ENCODE measurements at regions not wholly inside any gene's neighbourhood (a gene's known extent, or its start where the extent isn't known, plus 50 kb on each side); places are given as distances from the start of the nearest gene placed in this dataset.
"Not testable (repeated sequence)": the region's sequence is repeated elsewhere in the genome, so short reads cannot be mapped to it uniquely, and the experiment has no call there.

- no peak overlapping the region for H3K27ac Mint-ChIP-seq
- DNase-seq (ENCODE audit: low spot score) = no peak
- peaks cover 22% of the 10 kb centered on the region for H3K9me3 Mint-ChIP-seq
- H3K36me3 Mint-ChIP-seq = peaks cover 2% of the 10 kb centered on the region; the same call in 1 of the 2 replicates
- no peak overlapping the region for H3K4me3 Mint-ChIP-seq
- H3K27me3 Mint-ChIP-seq (ENCODE audit: low read depth) = no peaks in the 10 kb centered on the region
- peaks cover 17% of the 10 kb centered on the region for H3K4me1 Mint-ChIP-seq
- TF ChIP-seq ZNF121 (CRISPR knock-in tag; IDR thresholded peaks at IDR 0.05) (no peak), KAT7 (CRISPR knock-in tag; IDR thresholded peaks at IDR 0.05; ENCODE audit: borderline replicate concordance) (no peak), FOXP4 (CRISPR knock-in tag; IDR thresholded peaks at IDR 0.05) (no peak), ZNF232 (CRISPR knock-in tag; IDR thresholded peaks at IDR 0.05) (no peak), ZNF396 (CRISPR knock-in tag; IDR thresholded peaks at IDR 0.05; ENCODE audit: borderline replicate concordance) (no peak), ZNF423 (CRISPR knock-in tag; IDR thresholded peaks at IDR 0.05) (no peak), CBFB (CRISPR knock-in tag; IDR thresholded peaks at IDR 0.05; ENCODE audit: low read depth) (no peak), TP53 (CRISPR knock-in tag; IDR thresholded peaks at IDR 0.05) (no peak), SMAD4 (CRISPR knock-in tag; IDR thresholded peaks at IDR 0.05) (no peak), SOX15 (CRISPR knock-in tag; IDR thresholded peaks at IDR 0.05) (no peak), ZNF416 (CRISPR knock-in tag; IDR thresholded peaks at IDR 0.05) (no peak), ZNF532 (CRISPR knock-in tag; IDR thresholded peaks at IDR 0.05; ENCODE audit: borderline replicate concordance) (no peak), NR2C2 (CRISPR knock-in tag; IDR thresholded peaks at IDR 0.05) (no peak), CREB1 (CRISPR knock-in tag; IDR thresholded peaks at IDR 0.05) (no peak), ETV6 (CRISPR knock-in tag; IDR thresholded peaks at IDR 0.05) (no peak)
- TF ChIP-seq, protein P1, sequence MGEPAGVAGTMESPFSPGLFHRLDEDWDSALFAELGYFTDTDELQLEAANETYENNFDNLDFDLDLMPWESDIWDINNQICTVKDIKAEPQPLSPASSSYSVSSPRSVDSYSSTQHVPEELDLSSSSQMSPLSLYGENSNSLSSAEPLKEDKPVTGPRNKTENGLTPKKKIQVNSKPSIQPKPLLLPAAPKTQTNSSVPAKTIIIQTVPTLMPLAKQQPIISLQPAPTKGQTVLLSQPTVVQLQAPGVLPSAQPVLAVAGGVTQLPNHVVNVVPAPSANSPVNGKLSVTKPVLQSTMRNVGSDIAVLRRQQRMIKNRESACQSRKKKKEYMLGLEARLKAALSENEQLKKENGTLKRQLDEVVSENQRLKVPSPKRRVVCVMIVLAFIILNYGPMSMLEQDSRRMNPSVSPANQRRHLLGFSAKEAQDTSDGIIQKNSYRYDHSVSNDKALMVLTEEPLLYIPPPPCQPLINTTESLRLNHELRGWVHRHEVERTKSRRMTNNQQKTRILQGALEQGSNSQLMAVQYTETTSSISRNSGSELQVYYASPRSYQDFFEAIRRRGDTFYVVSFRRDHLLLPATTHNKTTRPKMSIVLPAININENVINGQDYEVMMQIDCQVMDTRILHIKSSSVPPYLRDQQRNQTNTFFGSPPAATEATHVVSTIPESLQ (CRISPR knock-in tag; IDR thresholded peaks at IDR 0.05) = no peak
- TF ChIP-seq, protein P2, sequence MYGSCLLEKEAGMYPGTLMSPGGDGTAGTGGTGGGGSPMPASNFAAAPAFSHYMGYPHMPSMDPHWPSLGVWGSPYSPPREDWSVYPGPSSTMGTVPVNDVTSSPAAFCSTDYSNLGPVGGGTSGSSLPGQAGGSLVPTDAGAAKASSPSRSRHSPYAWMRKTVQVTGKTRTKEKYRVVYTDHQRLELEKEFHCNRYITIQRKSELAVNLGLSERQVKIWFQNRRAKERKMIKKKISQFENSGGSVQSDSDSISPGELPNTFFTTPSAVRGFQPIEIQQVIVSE (CRISPR knock-in tag; IDR thresholded peaks at IDR 0.05; ENCODE audit: borderline replicate concordance) = no peak
- TF ChIP-seq, protein P3, sequence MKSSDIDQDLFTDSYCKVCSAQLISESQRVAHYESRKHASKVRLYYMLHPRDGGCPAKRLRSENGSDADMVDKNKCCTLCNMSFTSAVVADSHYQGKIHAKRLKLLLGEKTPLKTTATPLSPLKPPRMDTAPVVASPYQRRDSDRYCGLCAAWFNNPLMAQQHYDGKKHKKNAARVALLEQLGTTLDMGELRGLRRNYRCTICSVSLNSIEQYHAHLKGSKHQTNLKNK (CRISPR knock-in tag; IDR thresholded peaks at IDR 0.05) = no peak
- CTCF ChIA-PET = no interaction called here
- ATAC-seq = peak; percentile 20; the same call in 1 of the 2 replicates
- POLR2A ChIA-PET = no interaction called here
Measured at GRCh38 chr13:109400209-109400608, 386.2 kb downstream of the IRS2 start.

- H3K27me3 Mint-ChIP-seq (ENCODE audit: low read depth); CTCF ChIA-PET; ATAC-seq; POLR2A ChIA-PET; H3K27ac Mint-ChIP-seq; H3K36me3 Mint-ChIP-seq; DNase-seq (ENCODE audit: low spot score); H3K4me3 Mint-ChIP-seq: not testable (repeated sequence)
- peaks cover 17% of the 10 kb centered on the region for H3K4me1 Mint-ChIP-seq
- peaks cover 17% of the 10 kb centered on the region for H3K9me3 Mint-ChIP-seq
Measured at GRCh38 chr13:109398071-109398470, 388.3 kb downstream of the IRS2 start.
